ENCODE measurements at regions not wholly inside any gene's neighbourhood (a gene's known extent, or its start where the extent isn't known, plus 50 kb on each side); places are given as distances from the start of the nearest gene placed in this dataset.

GRCh38 chr11:39817241-39817640 is 1642.2 kb downstream of the LRRC4C start:
- H3K9ac ChIP-seq (ENCODE audit: low read length): no peak overlapping the region
- H3K9me3 Mint-ChIP-seq (ENCODE audit: unreplicated experiment): peaks cover 6% of the 10 kb centered on the region

GRCh38 chr11:39810358-39810757 is 1649.1 kb downstream of the LRRC4C start:
- H3K36me3 Mint-ChIP-seq (ENCODE audit: low read depth, unreplicated experiment): no peaks in the 10 kb centered on the region
- peaks cover 7% of the 10 kb centered on the region for H3K4me1 Mint-ChIP-seq (ENCODE audit: low read depth, unreplicated experiment)
- peaks cover 4% of the 10 kb centered on the region for H3K9me3 Mint-ChIP-seq (ENCODE audit: unreplicated experiment)
- H3K27me3 ChIP-seq (ENCODE audit: insufficient read depth, low read length): no peaks in the 10 kb centered on the region
- no peak overlapping the region for H3K9ac ChIP-seq (ENCODE audit: low read length)
- H3K4me1 ChIP-seq (ENCODE audit: insufficient read depth, low read length): no peaks in the 10 kb centered on the region
- DNase-seq (ENCODE audit: low read depth) (no peak), FAIRE-seq (no peak)
- H3K27ac ChIP-seq (ENCODE audit: low read depth, low read length): no peak overlapping the region
- H3K27me3 Mint-ChIP-seq (ENCODE audit: low read depth, unreplicated experiment): no peaks in the 10 kb centered on the region
- H2AFZ ChIP-seq (ENCODE audit: low read depth, low read length): no peak overlapping the region
- H3K4me3 Mint-ChIP-seq (ENCODE audit: unreplicated experiment): no peak overlapping the region
- peaks cover 4% of the 10 kb centered on the region for H3K9me3 ChIP-seq (ENCODE audit: insufficient read depth, low read depth, low read length)
- TF ChIP-seq CTCF (IDR thresholded peaks at IDR 0.05; ENCODE audit: insufficient read depth, low read depth, low read length) (no peak), EZH2 (IDR thresholded peaks at IDR 0.05; ENCODE audit: insufficient read depth, low read length) (no peak)
- no peaks in the 10 kb centered on the region for H3K79me2 ChIP-seq (ENCODE audit: insufficient read depth, low read length)
- no peaks in the 10 kb centered on the region for H4K20me1 ChIP-seq (ENCODE audit: insufficient read depth, low read length)
- no peak overlapping the region for H3K4me3 ChIP-seq (ENCODE audit: insufficient read depth, low read depth, low read length)
- no peak overlapping the region for H3K4me2 ChIP-seq (ENCODE audit: low read length)
- H3K27ac Mint-ChIP-seq (ENCODE audit: unreplicated experiment): no peak overlapping the region
- no peaks in the 10 kb centered on the region for H3K36me3 ChIP-seq (ENCODE audit: insufficient read depth, low read length)

More at GRCh38 chr11:39817241-39817640, 1642.2 kb downstream of the LRRC4C start:
- Histone ChIP-seq H3K27me3 (ENCODE audit: insufficient read depth, low read length) (no peaks in the 10 kb centered on the region), H3K9me3 (ENCODE audit: insufficient read depth, low read depth, low read length) (peaks cover 2% of the 10 kb centered on the region), H3K79me2 (ENCODE audit: insufficient read depth, low read length) (no peaks in the 10 kb centered on the region), H4K20me1 (ENCODE audit: insufficient read depth, low read length) (no peaks in the 10 kb centered on the region), H3K4me1 (ENCODE audit: insufficient read depth, low read length) (no peaks in the 10 kb centered on the region), H2AFZ (ENCODE audit: low read depth, low read length) (no peak overlapping the region), H3K4me3 (ENCODE audit: insufficient read depth, low read depth, low read length) (no peak overlapping the region), H3K27ac (ENCODE audit: low read depth, low read length) (no peak overlapping the region), H3K36me3 (ENCODE audit: insufficient read depth, low read length) (no peaks in the 10 kb centered on the region), H3K4me2 (ENCODE audit: low read length) (no peak overlapping the region)
- DNase-seq (ENCODE audit: low read depth): no peak
- Mint-ChIP-seq H3K4me1 (ENCODE audit: low read depth, unreplicated experiment) (no peaks in the 10 kb centered on the region), H3K27me3 (ENCODE audit: low read depth, unreplicated experiment) (peaks cover 3% of the 10 kb centered on the region), H3K36me3 (ENCODE audit: low read depth, unreplicated experiment) (peaks cover 1% of the 10 kb centered on the region), H3K27ac (ENCODE audit: unreplicated experiment) (no peak overlapping the region), H3K4me3 (ENCODE audit: unreplicated experiment) (no peak overlapping the region)
- TF ChIP-seq CTCF (IDR thresholded peaks at IDR 0.05; ENCODE audit: insufficient read depth, low read depth, low read length): no peak
- no peak for TF ChIP-seq EZH2 (IDR thresholded peaks at IDR 0.05; ENCODE audit: insufficient read depth, low read length)
- no peak for FAIRE-seq

GRCh38 chr11:39809833-39810232 is 1649.6 kb downstream of the LRRC4C start:
- Histone ChIP-seq H3K9ac (ENCODE audit: low read length) (no peak overlapping the region), H2AFZ (ENCODE audit: low read depth, low read length) (no peak overlapping the region), H3K36me3 (ENCODE audit: insufficient read depth, low read length) (no peaks in the 10 kb centered on the region), H3K79me2 (ENCODE audit: insufficient read depth, low read length) (no peaks in the 10 kb centered on the region), H3K27ac (ENCODE audit: low read depth, low read length) (no peak overlapping the region), H3K9me3 (ENCODE audit: insufficient read depth, low read depth, low read length) (peaks cover 4% of the 10 kb centered on the region), H3K4me1 (ENCODE audit: insufficient read depth, low read length) (no peaks in the 10 kb centered on the region), H3K4me2 (ENCODE audit: low read length) (no peak overlapping the region), H4K20me1 (ENCODE audit: insufficient read depth, low read length) (no peaks in the 10 kb centered on the region), H3K27me3 (ENCODE audit: insufficient read depth, low read length) (no peaks in the 10 kb centered on the region), H3K4me3 (ENCODE audit: insufficient read depth, low read depth, low read length) (no peak overlapping the region)
- Mint-ChIP-seq H3K27ac (ENCODE audit: unreplicated experiment) (no peak overlapping the region), H3K9me3 (ENCODE audit: unreplicated experiment) (peaks cover 4% of the 10 kb centered on the region), H3K4me1 (ENCODE audit: low read depth, unreplicated experiment) (peaks cover 7% of the 10 kb centered on the region), H3K27me3 (ENCODE audit: low read depth, unreplicated experiment) (no peaks in the 10 kb centered on the region), H3K36me3 (ENCODE audit: low read depth, unreplicated experiment) (no peaks in the 10 kb centered on the region), H3K4me3 (ENCODE audit: unreplicated experiment) (no peak overlapping the region)
- TF ChIP-seq EZH2 (IDR thresholded peaks at IDR 0.05; ENCODE audit: insufficient read depth, low read length) (no peak), CTCF (IDR thresholded peaks at IDR 0.05; ENCODE audit: insufficient read depth, low read depth, low read length) (no peak)
- no peak for FAIRE-seq
- no peak for DNase-seq (ENCODE audit: low read depth)
